Calu3 (cell line): ENCODE measurements at regions not wholly inside any gene's neighbourhood (a gene's known extent, or its start where the extent isn't known, plus 50 kb on each side); places are given as distances from the start of the nearest gene placed in this dataset.

Source experiments
- BruUV-seq: library from RNA; stranded (reverse); fragments of 400-500 nt; replicated peaks from 2 replicates; lab custom pipeline; 2021; lab: Mats Ljungman, UMichigan
- CTCF ChIA-PET: fragments of 300-600 bp; sonication (Branson Sonifier 250); formaldehyde crosslinking; loops from one replicate; lab custom pipeline; 2022; ENCODE audit warnings: antibody characterized with exemption; lab: Charles Lee
- DNase-seq: peaks from one replicate; pipeline ENCODE4 v3.0.0; 2022
- H3K27ac Mint-ChIP-seq: one replicate; pipeline ENCODE4 v1.8.0; 2022; ENCODE audit warnings: mixed read lengths; ENCODE audit not compliant: unreplicated experiment
- H3K27me3 Mint-ChIP-seq: one replicate; pipeline ENCODE4 v1.8.0; 2022; ENCODE audit warnings: mixed read lengths; ENCODE audit not compliant: unreplicated experiment
- H3K36me3 Mint-ChIP-seq: one replicate; pipeline ENCODE4 v1.8.0; 2022; ENCODE audit warnings: mild to moderate bottlenecking, moderate library complexity, mixed read lengths; ENCODE audit not compliant: insufficient read depth, unreplicated experiment
- H3K4me1 Mint-ChIP-seq: one replicate; pipeline ENCODE4 v1.8.0; 2022; ENCODE audit warnings: mild to moderate bottlenecking, low read depth, mixed read lengths; ENCODE audit not compliant: unreplicated experiment
- H3K4me3 Mint-ChIP-seq: one replicate; pipeline ENCODE4 v1.8.0; 2022; ENCODE audit warnings: mild to moderate bottlenecking, low read depth, moderate library complexity, mixed read lengths; ENCODE audit not compliant: unreplicated experiment
- H3K9me3 Mint-ChIP-seq: one replicate; pipeline ENCODE4 v1.8.0; 2022; ENCODE audit warnings: low read depth, mixed read lengths; ENCODE audit not compliant: unreplicated experiment
- intact Hi-C: fragments of 100-400 bp; cut with micrococcal nuclease; formaldehyde crosslinking; loops from one replicate; pipeline ENCODE4 v1.10.0; 2022; ENCODE audit not compliant: unreplicated experiment
- TF ChIP-seq, protein P1 (sequence below): fragments of 200-600 bp; IDR thresholded peaks from one replicate; pipeline ENCODE4 v1.8.0; 2022; ENCODE audit warnings: antibody characterized with exemption; ENCODE audit not compliant: unreplicated experiment

DNA sequence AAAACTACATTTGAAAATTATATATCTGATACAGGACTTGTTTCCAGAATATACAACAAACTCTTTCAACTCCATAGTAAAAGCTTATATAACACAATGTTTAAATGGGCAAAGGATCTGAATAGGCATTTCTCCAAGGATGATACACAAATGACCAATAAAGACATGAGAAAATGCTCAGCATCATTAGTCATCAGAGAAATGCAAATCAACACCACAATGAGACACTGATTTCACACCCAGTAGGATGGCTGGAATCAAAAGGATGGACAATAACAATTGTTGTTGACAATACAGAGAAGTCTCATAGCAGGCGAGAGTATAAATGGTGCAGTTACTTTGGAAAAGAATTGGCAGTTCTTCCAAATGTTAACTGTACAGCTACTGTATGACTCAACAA, 394.9 kb downstream of the BCL11B start:
- no peak for DNase-seq
- Mint-ChIP-seq H3K4me3 (no peak overlapping the region), H3K9me3 (peaks cover 13% of the 10 kb centered on the region), H3K27ac (no peak overlapping the region), H3K27me3 (no peaks in the 10 kb centered on the region), H3K36me3 (no peaks in the 10 kb centered on the region), H3K4me1 (no peaks in the 10 kb centered on the region)
- BruUV-seq, result no TSS peak
- CTCF ChIA-PET, result no interaction called here
- intact Hi-C loops, result no loop called here
- TF ChIP-seq, protein P1, sequence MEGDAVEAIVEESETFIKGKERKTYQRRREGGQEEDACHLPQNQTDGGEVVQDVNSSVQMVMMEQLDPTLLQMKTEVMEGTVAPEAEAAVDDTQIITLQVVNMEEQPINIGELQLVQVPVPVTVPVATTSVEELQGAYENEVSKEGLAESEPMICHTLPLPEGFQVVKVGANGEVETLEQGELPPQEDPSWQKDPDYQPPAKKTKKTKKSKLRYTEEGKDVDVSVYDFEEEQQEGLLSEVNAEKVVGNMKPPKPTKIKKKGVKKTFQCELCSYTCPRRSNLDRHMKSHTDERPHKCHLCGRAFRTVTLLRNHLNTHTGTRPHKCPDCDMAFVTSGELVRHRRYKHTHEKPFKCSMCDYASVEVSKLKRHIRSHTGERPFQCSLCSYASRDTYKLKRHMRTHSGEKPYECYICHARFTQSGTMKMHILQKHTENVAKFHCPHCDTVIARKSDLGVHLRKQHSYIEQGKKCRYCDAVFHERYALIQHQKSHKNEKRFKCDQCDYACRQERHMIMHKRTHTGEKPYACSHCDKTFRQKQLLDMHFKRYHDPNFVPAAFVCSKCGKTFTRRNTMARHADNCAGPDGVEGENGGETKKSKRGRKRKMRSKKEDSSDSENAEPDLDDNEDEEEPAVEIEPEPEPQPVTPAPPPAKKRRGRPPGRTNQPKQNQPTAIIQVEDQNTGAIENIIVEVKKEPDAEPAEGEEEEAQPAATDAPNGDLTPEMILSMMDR, result no peak

DNA sequence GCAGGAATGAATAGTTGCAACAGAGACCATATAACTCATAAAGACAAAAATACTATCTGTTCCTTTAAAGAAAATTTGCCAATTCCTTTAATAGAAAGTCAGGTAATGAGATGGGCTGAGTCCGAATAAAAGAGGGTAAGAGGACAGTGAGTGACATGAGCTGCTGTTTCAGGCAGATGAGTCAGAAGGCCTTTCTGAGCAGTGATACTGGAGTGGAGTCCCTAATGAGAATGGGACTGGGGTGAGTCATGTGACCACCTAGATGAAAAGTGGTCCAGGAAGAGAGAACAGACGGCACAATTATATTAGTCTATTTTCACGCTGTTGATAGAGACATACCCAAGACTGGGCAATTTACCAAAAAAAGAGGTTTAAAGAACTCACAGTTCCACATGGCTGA, 393.7 kb downstream of the BCL11B start:
- DNase-seq, result no peak
- Mint-ChIP-seq H3K9me3 (peaks cover 9% of the 10 kb centered on the region), H3K36me3 (no peaks in the 10 kb centered on the region), H3K4me3 (no peak overlapping the region), H3K4me1 (no peaks in the 10 kb centered on the region), H3K27ac (no peak overlapping the region), H3K27me3 (no peaks in the 10 kb centered on the region)
- intact Hi-C loops, result no loop called here
- BruUV-seq, result no TSS peak
- CTCF ChIA-PET, result no interaction called here
- TF ChIP-seq, protein P1, result no peak

DNA sequence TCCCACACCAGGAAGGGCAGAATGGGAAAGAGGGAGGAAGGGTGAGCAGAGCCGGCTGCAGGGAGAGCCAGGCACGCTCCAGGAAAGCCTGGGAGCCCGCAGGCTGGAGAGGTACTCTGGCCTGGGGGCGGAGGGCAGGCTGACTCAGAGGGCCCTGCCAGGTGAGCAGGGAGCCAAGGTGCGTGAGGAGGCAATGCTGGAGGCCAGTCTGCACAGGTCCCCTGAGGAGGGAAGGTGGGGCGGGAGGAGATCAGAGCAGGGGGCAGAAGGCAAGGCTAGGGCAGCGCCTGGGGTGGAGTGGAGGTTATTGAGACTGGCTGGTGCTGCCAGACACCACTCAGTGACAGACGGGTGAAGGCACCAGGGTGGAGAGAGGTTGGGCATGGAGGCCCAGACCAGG, 385.0 kb downstream of the BCL11B start:
- H3K27ac Mint-ChIP-seq, result no peak overlapping the region
- H3K4me1 Mint-ChIP-seq, result peaks cover 10% of the 10 kb centered on the region
- peak; percentile 10 for DNase-seq
- no peaks in the 10 kb centered on the region for H3K36me3 Mint-ChIP-seq
- no peak overlapping the region for H3K4me3 Mint-ChIP-seq
- intact Hi-C loops, result no loop called here
- TF ChIP-seq, protein P1, result no peak
- no TSS peak for BruUV-seq
- H3K27me3 Mint-ChIP-seq, result peaks cover 11% of the 10 kb centered on the region
- CTCF ChIA-PET, result no interaction called here
- H3K9me3 Mint-ChIP-seq, result no peaks in the 10 kb centered on the region

DNA sequence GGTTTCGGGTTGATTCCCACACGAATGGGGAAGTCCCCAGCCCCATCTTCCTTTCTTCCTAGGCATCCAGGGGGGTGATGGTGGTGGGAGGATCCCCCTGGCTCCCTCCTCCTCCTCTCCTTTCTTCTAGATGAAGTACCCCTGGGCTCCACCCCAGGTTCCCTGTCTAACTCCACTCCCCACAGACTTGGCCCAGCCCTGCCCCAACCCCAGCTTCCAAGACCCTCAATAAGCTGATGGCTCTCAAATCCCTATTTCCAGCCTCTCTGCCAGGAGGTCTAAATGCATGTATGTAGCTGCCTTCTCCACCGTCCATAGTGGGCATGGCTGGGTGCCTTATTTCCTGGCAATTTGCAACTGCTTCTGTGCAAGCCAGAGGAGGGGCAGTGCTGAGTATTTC, 383.7 kb downstream of the BCL11B start:
- DNase-seq, result no peak
- no peaks in the 10 kb centered on the region for H3K9me3 Mint-ChIP-seq
- no peak overlapping the region for H3K4me3 Mint-ChIP-seq
- intact Hi-C loops, result no loop called here
- H3K36me3 Mint-ChIP-seq, result no peaks in the 10 kb centered on the region
- H3K27ac Mint-ChIP-seq, result no peak overlapping the region
- TF ChIP-seq, protein P1, result no peak
- BruUV-seq, result no TSS peak
- CTCF ChIA-PET, result no interaction called here
- H3K27me3 Mint-ChIP-seq, result peaks cover 15% of the 10 kb centered on the region
- H3K4me1 Mint-ChIP-seq, result peaks cover 10% of the 10 kb centered on the region
